ENCODE measurements at regions not wholly inside any gene's neighbourhood (a gene's known extent, or its start where the extent isn't known, plus 50 kb on each side); places are given as distances from the start of the nearest gene placed in this dataset.

DNA sequence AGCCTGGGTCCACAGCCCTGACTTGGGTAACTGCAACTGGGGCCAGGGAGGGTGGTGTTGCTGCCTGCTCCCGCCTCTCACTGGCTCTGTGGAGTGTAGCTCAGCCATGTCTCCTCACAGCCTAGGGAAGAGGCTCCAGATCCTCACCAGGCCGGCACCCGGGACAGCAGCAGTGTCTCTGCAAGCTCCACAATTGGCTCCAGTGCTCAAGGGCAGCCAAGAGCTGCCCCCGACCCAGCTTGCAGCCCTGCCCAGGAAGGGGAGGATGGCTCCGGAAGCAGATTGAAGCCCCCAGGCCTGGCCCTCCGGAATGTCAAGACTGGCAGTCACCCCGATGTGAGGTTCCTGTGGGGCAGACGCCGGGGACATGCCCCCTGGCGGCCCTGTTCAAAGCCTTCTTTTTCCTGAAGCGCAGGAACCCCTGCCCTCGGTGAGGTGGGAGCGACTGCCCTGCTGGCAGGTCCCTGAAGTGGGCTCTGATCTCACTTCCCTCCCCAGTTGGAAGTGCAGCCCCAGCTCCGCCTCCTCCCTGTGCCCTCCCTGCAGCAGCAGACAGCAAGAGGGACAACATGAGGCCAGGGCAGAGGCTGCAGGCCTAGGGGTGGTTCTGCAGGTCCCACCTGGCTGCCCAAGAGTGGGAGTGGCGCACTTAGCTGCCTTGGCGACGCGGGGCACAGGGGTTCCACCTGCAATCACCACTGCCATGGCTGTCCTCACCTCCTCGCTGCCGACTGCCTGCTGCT is 816.2 kb upstream of the LUZP2 start:
- no peak overlapping the region for H3K4me3 Mint-ChIP-seq
- DNase-seq (ENCODE audit: low spot score in 2 of 2, unreplicated experiment in 2 of 2) = no peak
- no peaks in the 10 kb centered on the region for H3K9me3 Mint-ChIP-seq
- TF ChIP-seq, protein P1, sequence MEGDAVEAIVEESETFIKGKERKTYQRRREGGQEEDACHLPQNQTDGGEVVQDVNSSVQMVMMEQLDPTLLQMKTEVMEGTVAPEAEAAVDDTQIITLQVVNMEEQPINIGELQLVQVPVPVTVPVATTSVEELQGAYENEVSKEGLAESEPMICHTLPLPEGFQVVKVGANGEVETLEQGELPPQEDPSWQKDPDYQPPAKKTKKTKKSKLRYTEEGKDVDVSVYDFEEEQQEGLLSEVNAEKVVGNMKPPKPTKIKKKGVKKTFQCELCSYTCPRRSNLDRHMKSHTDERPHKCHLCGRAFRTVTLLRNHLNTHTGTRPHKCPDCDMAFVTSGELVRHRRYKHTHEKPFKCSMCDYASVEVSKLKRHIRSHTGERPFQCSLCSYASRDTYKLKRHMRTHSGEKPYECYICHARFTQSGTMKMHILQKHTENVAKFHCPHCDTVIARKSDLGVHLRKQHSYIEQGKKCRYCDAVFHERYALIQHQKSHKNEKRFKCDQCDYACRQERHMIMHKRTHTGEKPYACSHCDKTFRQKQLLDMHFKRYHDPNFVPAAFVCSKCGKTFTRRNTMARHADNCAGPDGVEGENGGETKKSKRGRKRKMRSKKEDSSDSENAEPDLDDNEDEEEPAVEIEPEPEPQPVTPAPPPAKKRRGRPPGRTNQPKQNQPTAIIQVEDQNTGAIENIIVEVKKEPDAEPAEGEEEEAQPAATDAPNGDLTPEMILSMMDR (IDR thresholded peaks at IDR 0.05; ENCODE audit: unreplicated experiment) = no peak
- no peak overlapping the region for H3K27ac Mint-ChIP-seq
- no peaks in the 10 kb centered on the region for H3K36me3 Mint-ChIP-seq
- H3K4me1 Mint-ChIP-seq = peaks cover 3% of the 10 kb centered on the region
- H3K27me3 Mint-ChIP-seq (ENCODE audit: low read depth) = no peaks in the 10 kb centered on the region

DNA sequence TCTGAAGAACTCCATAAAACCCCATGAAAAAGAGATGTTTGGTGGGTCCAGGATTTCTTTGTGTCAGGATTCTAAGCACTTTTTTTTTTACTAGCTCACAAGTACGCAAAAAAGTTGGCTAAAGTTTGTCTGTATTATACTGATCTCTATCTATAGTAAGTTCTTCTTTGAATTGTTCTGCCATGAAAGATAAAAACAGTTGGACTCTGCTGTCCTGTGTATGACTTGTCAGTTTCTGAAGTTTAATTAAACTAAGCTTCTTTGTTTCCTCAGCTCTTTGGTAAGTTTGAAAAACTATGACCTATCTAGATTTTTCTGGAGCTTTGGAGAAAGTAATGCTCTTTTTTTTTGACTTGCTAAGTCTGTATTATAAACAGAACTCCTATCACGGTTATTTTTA is 812.2 kb upstream of the LUZP2 start:
- H3K4me3 Mint-ChIP-seq = no peak overlapping the region
- TF ChIP-seq, protein P1 (IDR thresholded peaks at IDR 0.05; ENCODE audit: unreplicated experiment) = no peak
- no peaks in the 10 kb centered on the region for H3K9me3 Mint-ChIP-seq
- no peak for DNase-seq (ENCODE audit: low spot score in 2 of 2, unreplicated experiment in 2 of 2)
- H3K36me3 Mint-ChIP-seq = no peaks in the 10 kb centered on the region
- H3K27me3 Mint-ChIP-seq (ENCODE audit: low read depth) = no peaks in the 10 kb centered on the region
- no peak overlapping the region for H3K27ac Mint-ChIP-seq
- peaks cover 3% of the 10 kb centered on the region for H3K4me1 Mint-ChIP-seq

- no peak overlapping the region for H3K27ac Mint-ChIP-seq
- no peak overlapping the region for H3K4me3 Mint-ChIP-seq
- H3K36me3 Mint-ChIP-seq = no peaks in the 10 kb centered on the region
- H3K4me1 Mint-ChIP-seq = no peaks in the 10 kb centered on the region
- DNase-seq (ENCODE audit: low spot score in 2 of 2, unreplicated experiment in 2 of 2) = no peak
- no peaks in the 10 kb centered on the region for H3K27me3 Mint-ChIP-seq (ENCODE audit: low read depth)
- no peaks in the 10 kb centered on the region for H3K9me3 Mint-ChIP-seq
- TF ChIP-seq, protein P1 (IDR thresholded peaks at IDR 0.05; ENCODE audit: unreplicated experiment) = no peak
These were observed 808.9 kb upstream of the LUZP2 start for GRCh38 chr11:23687991-23688390.

DNA sequence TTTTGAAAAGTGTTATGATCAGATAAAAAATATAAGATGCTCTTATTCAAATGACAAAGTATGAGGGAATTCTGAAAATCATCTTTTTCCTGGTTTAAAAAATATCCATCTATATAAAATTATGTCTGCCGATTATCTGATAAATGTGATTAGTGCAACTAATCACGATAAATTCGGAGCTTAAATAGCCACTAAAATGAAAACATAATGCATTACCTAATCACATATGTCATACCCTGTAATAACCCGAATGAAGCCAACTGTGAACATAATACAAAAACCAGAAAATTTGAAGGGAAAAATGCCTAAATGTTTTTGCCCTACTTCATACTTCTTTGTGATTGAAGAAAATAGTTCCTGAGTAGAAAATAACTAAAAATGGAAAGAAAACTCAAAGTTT is 808.4 kb upstream of the LUZP2 start:
- no peak for DNase-seq (ENCODE audit: low spot score in 2 of 2, unreplicated experiment in 2 of 2)
- no peak overlapping the region for H3K4me3 Mint-ChIP-seq
- no peaks in the 10 kb centered on the region for H3K9me3 Mint-ChIP-seq
- H3K36me3 Mint-ChIP-seq = no peaks in the 10 kb centered on the region
- H3K27me3 Mint-ChIP-seq (ENCODE audit: low read depth) = no peaks in the 10 kb centered on the region
- TF ChIP-seq, protein P1 (IDR thresholded peaks at IDR 0.05; ENCODE audit: unreplicated experiment) = no peak
- no peak overlapping the region for H3K27ac Mint-ChIP-seq
- H3K4me1 Mint-ChIP-seq = no peaks in the 10 kb centered on the region

GRCh38 chr11:23688835-23689234 is 808.0 kb upstream of the LUZP2 start:
- Mint-ChIP-seq H3K4me3 (no peak overlapping the region), H3K27ac (no peak overlapping the region)
- no peak for DNase-seq (ENCODE audit: low spot score in 2 of 2, unreplicated experiment in 2 of 2)

More at GRCh38 chr11:23688835-23689234, 808.0 kb upstream of the LUZP2 start:
- no peaks in the 10 kb centered on the region for H3K9me3 Mint-ChIP-seq
- H3K36me3 Mint-ChIP-seq = no peaks in the 10 kb centered on the region
- H3K27me3 Mint-ChIP-seq (ENCODE audit: low read depth) = no peaks in the 10 kb centered on the region
- no peaks in the 10 kb centered on the region for H3K4me1 Mint-ChIP-seq
- TF ChIP-seq, protein P1 (IDR thresholded peaks at IDR 0.05; ENCODE audit: unreplicated experiment) = no peak
